ENCODE measurements at regions not wholly inside any gene's neighbourhood (a gene's known extent, or its start where the extent isn't known, plus 50 kb on each side); places are given as distances from the start of the nearest gene placed in this dataset.

- DNase-seq: no peak
Measured at GRCh38 chr4:41883988-41884734, 51.1 kb upstream of the TMEM33 start.

- DNase-seq: peak; percentile 56
Measured at GRCh38 chr4:41882625-41883347, 52.4 kb upstream of the TMEM33 start.

GRCh38 chr4:41881981-41882624 is 53.1 kb upstream of the TMEM33 start:
- no peak for DNase-seq

GRCh38 chr4:41880840-41881831 is 54.1 kb upstream of the TMEM33 start:
- no peak for DNase-seq

- no peak for DNase-seq
Measured at GRCh38 chr4:41880022-41880837, 55.0 kb upstream of the TMEM33 start.

- no peak for DNase-seq
Measured at GRCh38 chr4:41879552-41879951, 55.7 kb upstream of the TMEM33 start.

- DNase-seq: no peak
Measured at GRCh38 chr4:41878991-41879491, 56.2 kb upstream of the TMEM33 start.

GRCh38 chr4:41878170-41878969 is 56.9 kb upstream of the TMEM33 start:
- no peak for DNase-seq

- no peak for DNase-seq
Measured at GRCh38 chr4:41877020-41877796, 58.0 kb upstream of the TMEM33 start.

GRCh38 chr4:41874873-41875272 is 60.4 kb upstream of the TMEM33 start:
- DNase-seq: no peak

- no peak for DNase-seq
Measured at GRCh38 chr4:41874398-41874797, 60.8 kb upstream of the TMEM33 start.

- DNase-seq: no peak
Measured at GRCh38 chr4:41873380-41874295, 61.6 kb upstream of the TMEM33 start.

- no peak for DNase-seq
Measured at GRCh38 chr4:41870035-41870434, 65.2 kb upstream of the TMEM33 start.

GRCh38 chr4:41866799-41867677 is 68.2 kb upstream of the TMEM33 start:
- no peak for DNase-seq

- DNase-seq: no peak
Measured at GRCh38 chr4:41865981-41866798, 69.0 kb upstream of the TMEM33 start.

GRCh38 chr4:41865306-41865980 is 69.8 kb upstream of the TMEM33 start:
- DNase-seq: no peak

Measured in stimulated activated CD4-positive, alpha-beta T cell treated with anti-CD3 and anti-CD28 coated beads, Interleukin-12 subunit alpha, Interleukin-12 subunit beta, amount 100 ng/mL, for 4 hours (primary cell).